HG03064 (cell line): ENCODE measurements at regions not wholly inside any gene's neighbourhood (a gene's known extent, or its start where the extent isn't known, plus 50 kb on each side); places are given as distances from the start of the nearest gene placed in this dataset.

Source experiments
- ATAC-seq: cut with Tn5 transposase; IDR thresholded peaks from one replicate; pipeline ENCODE4 v1.9.1; 2021; ENCODE audit warnings: low read depth; ENCODE audit not compliant: unreplicated experiment

DNA sequence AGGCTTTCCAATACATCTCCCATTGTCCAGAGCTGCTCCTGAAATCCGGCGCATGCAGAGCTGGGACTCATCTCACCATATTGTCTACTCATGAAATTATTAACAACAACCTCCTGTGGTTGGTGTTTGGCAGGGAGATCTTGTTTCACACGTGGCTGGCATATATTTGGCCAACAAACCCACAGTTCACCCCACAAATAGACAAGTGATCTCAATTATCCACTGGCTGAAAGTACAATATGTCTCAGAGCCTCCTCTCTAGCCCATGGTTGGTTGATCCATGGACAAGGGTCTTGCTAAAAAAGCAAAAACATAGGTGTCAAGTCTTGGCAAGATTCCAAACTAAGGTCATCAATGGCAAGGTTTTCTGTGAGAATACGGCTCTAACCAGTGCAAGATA lies 386.9 kb downstream of the ETS1 start:
- no peak for ATAC-seq

DNA sequence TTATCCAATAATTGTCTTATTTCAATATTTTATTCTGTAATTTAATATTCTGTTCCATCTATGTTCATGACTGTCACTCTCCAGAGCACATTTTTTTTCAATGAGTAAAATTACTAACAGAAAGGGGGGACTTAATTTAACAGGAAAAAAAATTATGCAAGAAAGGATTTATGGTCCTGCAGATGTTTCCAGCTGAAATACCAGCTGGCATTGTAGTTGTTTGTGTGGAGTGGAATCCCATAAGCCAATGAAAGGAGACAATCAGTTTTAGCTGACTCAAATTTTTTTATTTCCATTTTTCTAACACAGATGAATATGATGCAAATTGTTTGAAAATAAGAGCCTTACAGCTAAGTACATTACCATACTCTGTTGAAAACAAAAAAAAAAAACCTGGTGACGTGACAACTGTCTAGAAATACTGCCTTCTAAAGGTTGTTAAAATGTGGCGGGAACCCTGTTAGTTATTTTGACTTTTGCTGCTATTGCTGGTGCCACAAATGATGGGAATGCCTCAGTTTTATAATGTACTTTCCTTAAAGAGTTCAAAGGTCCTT lies 389.1 kb downstream of the ETS1 start:
- no peak for ATAC-seq

DNA sequence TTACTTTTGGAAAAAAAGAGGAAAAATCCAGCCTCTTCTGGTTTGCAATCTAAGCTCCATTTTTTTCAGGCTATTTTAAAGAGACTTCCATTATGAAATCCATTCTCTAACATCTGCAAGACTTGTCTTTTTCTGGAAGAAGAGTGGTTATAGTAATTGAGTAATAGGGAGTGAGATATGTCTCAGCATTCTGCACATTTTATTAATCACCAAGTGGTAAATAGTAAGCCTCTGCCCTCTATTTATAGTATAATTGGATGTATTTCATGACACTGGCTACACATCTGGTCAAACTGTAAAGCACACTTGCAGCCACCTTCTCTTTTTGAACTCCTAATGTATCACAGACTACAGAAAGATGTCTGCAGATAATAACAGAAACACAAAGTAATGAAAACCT lies 391.1 kb downstream of the ETS1 start:
- no peak for ATAC-seq

DNA sequence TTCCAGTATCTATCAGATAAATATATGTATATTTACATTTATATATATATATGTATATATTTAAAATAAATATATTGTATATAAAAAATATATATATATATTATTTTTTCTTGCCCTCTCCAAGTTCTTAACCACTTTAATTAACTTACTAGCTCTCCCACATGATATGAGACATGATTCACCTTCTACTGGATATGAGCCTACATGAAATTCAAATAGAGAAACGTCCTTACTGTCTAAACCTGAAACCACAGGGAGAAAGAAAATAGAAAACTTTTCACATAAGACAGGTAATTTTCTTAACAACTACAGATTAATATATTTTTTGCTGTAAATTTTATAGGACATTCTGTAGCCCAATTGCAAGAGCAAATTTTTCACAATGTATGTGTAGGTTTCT lies 391.6 kb downstream of the ETS1 start:
- ATAC-seq = no peak

DNA sequence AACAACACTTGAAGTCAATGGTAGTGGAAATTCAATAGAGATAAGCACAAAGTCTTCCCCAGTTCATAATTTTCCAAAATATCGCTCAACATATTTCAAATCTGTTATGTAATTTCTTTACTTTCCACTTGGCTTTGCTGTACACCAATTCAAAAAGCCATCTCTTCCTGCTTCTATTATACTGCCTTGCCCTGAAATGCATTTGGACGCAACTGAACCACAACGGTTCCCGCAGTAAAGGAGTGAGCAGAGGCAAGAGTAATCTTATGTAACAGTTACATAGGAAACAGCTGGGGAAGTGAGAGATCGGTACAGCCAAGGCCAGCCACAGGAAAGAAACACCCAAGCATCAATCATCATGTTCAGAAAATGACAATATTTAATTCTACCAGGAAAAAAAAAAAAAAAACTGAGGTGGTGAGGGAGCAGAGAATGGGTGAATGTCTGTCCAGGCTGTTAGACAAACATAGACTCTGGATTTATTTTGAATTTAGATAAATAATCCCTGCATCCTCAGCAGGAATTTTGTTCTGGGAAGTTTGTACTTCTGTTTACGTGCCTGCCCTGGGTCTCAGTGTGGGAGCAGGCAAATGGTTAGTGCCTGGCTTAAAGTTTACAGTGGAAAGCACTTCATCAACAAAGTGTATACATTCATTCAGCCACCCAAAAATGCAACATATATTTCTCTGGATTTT lies 392.2 kb downstream of the ETS1 start:
- ATAC-seq = no peak

DNA sequence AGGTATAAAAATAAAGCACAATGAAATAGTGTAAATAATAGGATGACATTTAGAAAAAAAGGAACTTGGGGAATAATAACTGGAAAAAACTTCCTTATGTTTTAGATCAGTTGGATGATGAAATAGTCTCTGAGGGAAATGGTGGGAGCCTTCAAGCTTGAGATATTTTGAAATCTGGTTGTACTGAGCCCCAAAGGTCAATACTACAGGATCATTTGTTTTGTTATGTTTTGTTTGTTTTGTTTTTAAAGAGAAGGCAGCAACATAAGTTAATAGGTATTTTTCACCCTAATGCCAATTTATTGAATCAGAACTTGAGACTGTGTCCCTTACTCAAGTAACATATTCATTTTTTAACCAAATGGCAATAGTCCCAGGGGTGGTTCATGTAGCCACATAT lies 393.1 kb downstream of the ETS1 start:
- ATAC-seq = no peak

DNA sequence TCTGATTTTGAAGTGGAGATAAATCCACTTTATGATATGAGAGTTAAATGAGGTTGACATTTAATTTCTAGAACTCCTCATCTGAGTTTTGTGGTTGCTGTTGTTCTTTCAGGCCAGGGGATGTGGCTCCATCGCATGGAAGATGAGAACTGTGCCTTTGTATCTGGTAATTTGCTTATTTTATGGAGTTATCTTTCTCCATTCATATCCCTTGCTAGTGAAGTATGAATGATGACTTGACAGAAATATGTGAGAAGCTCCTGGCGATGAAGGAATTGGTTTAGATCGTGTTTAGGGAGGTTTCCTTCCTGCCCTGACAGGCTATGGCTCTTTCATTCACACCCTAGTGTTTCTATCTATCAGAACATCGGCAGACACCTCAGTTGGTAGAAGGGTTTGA lies 393.7 kb downstream of the ETS1 start:
- no peak for ATAC-seq

DNA sequence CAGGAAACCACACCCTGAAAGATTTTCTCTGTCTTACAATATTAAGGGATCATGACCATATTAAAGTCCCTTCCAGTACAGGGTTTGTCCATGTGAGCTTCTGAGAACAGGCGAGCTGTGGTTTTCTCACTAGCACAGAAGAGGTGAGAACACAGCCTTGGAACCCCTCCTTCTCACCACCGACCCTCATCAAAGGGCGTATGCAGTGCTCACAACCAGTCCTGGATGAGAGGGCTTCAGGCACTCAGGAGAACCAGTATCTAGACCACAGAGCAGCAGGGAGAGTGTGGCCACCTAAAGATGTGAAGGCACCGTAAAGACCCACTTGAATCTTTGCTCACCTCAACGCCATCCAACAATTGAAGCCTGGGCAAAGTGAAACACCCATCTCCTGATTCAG lies 397.0 kb downstream of the ETS1 start:
- no peak for ATAC-seq

DNA sequence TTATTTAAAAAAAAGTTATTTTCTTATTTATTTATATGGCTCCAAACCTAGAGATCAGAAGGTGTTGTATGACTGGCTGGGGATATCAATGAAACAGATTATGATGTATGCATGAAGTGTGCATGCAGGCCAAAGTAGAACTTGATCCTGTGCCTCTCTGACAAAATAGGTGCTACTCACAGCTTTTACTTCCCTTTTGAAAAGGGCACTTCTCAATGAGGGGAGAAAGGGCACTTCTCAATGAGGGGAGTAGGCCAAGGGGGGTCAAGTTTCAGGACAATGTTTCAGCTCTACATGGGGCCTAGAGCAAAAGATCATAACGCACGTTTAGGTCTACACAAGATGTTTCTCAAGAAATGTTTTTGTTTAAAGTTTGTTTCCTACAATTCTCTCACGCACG lies 397.5 kb downstream of the ETS1 start:
- no peak for ATAC-seq

DNA sequence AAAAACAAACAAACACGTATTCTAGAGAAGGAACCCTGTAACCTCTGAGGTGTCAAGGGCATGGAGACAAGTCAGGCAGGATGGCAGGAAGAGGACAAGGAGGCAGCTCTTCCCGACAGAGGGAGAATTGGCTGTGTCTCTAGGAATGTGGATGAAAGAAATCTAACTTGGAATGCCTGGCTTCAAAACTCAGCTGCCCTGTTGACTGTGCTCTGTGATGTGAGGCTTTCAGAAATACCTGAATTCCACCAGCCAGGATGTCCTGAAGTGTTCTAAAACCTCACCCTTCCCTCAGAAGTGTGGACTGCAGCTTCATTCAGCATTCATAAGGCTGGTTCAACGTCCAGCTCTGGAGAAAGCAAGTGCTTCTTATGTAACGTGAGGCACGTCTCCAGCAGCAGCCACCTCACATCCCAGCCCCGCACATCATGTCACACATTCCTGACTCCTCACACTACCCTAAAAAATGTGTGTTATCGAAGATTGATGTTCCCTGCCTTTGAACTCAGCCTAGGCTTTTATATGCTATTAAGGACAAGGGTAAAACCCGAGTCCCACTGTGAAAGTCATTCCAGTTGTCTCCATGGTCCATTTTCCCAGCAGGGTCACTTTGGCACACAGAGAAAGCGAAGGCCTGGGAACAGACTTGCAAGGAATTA lies 398.9 kb downstream of the ETS1 start:
- ATAC-seq = no peak

DNA sequence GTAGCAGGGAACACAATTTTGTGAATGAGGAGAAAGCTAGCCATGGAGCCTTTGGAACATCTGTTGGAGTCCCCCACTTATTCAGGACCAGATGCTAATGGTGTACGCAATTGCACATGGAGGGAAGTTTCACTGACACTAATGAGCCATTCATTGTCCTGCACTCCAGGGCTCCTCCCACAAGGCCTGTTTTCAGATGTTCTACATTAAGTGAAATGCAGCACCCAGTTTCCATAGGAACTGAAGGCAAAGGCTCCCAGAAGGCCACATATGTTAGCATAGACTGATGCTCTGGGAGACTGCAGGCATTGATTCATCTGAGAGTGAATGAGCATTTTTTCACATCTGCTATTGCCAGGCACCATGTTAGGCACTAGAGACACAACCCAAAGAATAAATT lies 399.5 kb downstream of the ETS1 start:
- ATAC-seq = no peak

DNA sequence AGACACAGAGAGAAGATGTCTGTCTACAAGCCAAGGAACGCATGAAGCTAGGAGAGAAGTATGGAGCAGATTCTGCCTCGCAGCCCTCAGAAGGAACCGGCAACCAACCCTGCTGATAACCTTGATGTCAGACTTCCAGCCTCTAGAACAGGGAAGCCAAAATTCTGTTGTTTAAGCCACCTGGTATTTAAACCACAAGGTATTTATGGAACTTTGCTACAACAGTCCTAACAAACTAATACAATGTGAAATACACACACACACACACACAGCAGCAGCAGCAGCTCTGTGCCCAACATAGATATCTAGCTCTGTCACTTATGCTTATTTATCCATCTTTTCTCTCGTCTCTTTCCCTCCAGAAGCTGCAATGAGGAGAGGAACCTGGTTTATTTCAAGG lies 400.0 kb downstream of the ETS1 start:
- no peak for ATAC-seq

DNA sequence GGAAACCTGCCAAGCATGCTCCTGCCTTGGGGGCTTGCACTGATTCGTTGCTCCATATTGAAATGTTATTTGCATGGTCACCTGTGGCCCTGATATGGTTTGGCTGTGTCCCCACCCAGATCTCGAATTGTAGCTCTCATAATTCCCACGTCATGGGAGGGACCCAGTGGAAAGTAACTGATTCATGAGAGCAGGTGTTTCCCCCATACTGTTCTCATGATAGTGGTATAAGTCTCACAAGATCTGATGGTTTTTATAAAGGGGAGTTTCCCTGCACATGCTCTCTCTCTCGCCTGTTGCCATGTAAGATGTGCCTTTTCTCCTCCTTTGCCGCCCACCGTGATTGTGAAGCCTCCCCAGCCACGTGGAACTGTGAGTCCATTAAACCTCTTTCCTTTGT lies 402.4 kb downstream of the ETS1 start:
- ATAC-seq = no peak

DNA sequence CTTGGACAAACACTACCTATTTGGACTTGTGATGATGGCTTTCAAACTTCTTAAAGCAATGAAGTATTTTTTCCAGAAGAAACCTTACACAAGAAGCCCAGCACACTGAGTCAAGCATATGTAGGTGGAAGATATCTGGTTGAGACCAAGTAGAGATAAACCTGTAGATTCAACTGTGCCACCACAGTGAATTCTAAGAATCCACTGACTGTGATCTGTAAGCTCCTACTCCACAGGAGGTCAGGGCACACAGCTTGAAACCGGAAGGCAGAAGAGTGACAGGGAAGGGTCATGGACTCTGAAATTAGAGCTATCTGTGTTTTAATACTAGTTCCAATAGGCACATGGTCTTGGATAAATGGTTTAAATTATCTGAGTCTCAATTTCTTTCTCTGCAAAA lies 404.5 kb downstream of the ETS1 start:
- no peak for ATAC-seq

DNA sequence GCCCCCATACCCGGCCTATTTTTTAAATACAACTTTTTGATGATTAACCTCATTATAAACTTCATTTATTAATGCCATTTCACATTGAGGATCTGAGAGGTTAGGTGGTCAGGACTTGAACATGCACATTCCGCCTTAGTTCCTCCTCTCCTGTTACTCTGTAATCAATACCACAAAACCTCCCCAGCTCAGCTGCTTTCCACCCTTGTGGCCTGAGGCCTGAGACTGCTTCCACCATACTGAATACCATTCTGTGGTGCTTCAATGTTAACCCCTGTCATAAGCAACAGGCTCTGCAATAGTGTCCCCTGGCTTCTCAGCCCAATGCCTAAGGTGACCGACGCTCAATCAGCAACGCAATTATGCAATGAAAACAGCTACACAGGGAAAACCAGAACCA lies 405.4 kb downstream of the ETS1 start:
- no peak for ATAC-seq

DNA sequence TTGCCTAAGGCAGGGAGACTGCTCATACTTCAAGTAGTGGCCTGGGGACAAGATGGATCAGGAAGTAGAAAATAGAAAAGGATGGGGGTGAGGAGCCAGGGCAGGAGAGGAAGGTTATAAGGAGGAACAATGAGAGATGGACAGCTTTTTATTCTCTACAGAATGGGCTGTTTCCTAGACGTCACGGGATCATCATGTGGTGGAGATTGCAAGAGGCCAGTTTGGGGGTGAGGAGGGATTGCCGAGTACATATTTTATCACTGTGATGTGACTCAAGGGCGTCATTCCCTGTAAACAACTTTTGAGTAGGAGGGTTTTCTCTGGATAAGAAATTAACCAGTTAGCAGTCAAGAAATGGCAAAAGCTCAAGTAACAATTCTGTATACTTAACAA lies 406.3 kb downstream of the ETS1 start:
- no peak for ATAC-seq

DNA sequence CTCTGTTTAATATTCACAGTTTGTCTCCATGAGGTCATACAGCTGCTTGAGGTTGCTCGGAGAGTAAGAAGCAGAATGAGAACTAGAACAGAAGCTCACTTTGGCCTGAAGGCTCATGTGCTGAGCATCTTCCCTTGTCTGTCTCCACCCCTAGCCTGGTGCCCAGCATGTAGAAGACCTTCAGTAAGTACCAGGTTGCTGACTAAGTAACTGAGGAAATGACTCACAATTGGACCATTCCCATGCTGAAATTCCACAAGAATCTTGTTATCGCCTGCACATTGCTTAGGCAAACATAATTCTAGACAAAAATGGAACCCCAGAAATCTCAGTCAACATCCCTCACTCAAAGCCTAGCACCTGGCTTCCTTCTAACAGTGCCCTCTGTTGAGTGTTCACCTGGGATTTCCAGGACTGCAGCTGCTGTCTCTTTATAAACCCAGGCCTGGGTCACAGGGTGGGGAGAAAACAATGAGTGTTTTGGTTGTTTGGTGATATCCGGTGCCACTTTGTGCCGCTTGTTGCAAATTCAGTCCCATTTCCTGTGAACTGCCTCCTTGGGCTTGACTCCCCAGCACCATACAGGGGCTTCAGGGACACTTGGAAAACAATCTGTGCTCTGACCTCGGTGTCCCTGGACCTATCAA lies 406.8 kb downstream of the ETS1 start:
- no peak for ATAC-seq

DNA sequence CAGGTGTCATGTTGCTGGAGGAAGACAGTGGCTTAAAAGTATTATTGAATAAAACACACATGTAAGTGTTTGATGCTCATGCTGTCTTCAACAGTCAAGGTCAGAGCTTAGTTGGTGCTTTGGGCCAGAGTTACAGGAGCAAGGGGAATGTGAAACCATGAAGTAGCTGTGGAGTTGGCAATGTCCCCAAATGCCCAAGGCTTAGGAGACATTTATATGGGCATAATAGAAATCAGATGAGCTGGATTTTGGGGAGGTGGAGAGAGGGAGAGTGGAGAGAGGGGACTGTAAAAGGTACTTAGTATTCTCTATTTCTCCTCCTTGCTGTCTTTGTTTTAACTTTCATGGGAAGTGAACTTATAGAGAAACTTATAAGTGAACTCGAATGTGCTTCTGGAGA lies 407.8 kb downstream of the ETS1 start:
- no peak for ATAC-seq

DNA sequence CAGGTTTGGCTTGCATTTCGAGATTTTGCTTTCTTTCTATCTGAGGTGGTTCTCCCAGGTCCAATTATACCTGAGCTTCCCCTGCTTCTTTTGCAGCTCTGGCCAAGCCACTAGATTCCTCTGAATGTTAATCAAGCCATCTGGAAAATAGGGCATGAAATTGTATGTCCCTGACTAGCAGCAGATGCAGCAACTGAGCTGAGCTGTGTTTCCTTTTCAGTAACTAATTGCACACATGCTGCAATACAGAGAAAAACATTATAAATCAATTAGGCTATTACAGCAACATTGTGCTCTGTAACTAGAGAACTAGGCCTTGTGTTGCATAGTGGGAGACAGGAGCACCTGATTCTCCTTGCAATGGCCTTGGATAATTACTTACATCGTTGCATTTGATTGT lies 408.3 kb downstream of the ETS1 start:
- ATAC-seq = no peak

DNA sequence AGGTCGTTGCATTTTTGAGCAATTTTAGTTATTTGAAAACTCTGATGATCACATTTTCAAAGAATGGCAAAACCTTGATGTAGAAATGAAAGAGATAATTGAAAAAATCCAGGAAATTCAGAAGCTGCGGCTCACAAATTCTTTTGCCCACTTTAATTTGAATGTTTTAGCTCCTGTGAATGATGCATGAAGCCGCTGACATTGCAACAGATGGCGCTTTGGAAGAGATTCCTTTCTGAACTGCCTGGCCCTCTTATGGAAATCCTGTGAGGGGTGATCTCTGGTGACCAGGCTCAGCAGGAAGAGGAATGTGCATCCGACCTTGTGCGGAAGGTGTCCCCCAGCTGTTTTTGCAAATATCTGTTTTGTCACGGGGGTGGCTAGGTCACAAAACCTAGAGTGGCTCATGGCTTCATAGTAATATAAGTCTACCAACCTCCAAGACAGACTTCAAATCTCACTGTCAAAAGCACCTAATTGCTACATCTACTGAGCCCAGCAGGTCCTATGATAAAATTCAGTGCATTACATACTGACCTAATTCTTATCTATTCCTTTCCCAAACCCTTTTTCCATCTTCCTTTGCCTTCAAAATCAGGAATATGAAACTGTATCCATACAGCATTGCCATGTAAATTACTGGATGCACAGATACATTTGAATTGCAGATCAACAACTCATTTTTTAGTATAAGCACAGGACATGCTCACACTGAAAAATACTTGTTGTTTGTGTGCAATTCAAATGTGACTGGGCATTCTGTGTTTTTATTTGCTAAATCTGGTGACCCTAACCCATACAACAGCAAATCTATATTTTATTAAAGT lies 412.7 kb downstream of the ETS1 start:
- no peak for ATAC-seq
